ENCODE measurements at regions not wholly inside any gene's neighbourhood (a gene's known extent, or its start where the extent isn't known, plus 50 kb on each side); places are given as distances from the start of the nearest gene placed in this dataset.
"Not testable (repeated sequence)": the region's sequence is repeated elsewhere in the genome, so short reads cannot be mapped to it uniquely, and the experiment has no call there.

- no peak overlapping the region for H3K4me3 Mint-ChIP-seq
- peaks cover 40% of the 10 kb centered on the region for H3K4me1 Mint-ChIP-seq
- WGBS (ENCODE audit: insufficient coverage), result no CpG with 5 or more reads among the region's 5 CpGs
- no peaks in the 10 kb centered on the region for H3K9me3 ChIP-seq (replicated peaks in 1 of 2; ENCODE audit: control insufficient read depth in 1 of 2, insufficient read depth in 1 of 2, low read length in 2 of 2)
- no peak for TF ChIP-seq CTCF (IDR thresholded peaks at IDR 0.05)
- H3K27me3 Mint-ChIP-seq (ENCODE audit: low read depth in 3 of 3), result no peaks in the 10 kb centered on the region
- intact Hi-C loops (cut with micrococcal nuclease), result loop anchor here in 1 of 2 donors (10.0 kb wide), 1 partner anchor 546 kb away; the partner anchor contains the start of gene ABT1
- peaks cover 23 to 68% of the 10 kb centered on the region in 2 donors for H3K4me1 ChIP-seq (ENCODE audit: control insufficient read depth in 1 of 2, insufficient read depth in 2 of 2, low read length in 2 of 2)
- no peak overlapping the region for H3K4me3 ChIP-seq (replicated peaks in 1 of 3; ENCODE audit: low read depth in 2 of 3, low read length in 3 of 3)
- H3K36me3 ChIP-seq (replicated peaks in 1 of 2; ENCODE audit: control insufficient read depth in 1 of 2, insufficient read depth in 2 of 2, low read length in 2 of 2), result no peaks in the 10 kb centered on the region
- peaks cover 5 to 12% of the 10 kb centered on the region in 2 donors for H3K36me3 Mint-ChIP-seq
- no peaks in the 10 kb centered on the region for H3K27me3 ChIP-seq (ENCODE audit: control insufficient read depth in 2 of 2, insufficient read depth in 2 of 2, low read length in 2 of 2)
- H3K9me3 Mint-ChIP-seq, result peaks cover 0 to 1% (median 0%) of the 10 kb centered on the region in 7 donors
- no peak overlapping the region for H2AFZ ChIP-seq (ENCODE audit: insufficient read depth, low read depth, low read length, poor library complexity, severe bottlenecking)
- no peak overlapping the region for H3K9ac ChIP-seq (ENCODE audit: insufficient read depth, low read length, poor library complexity, severe bottlenecking)
- H3K27ac Mint-ChIP-seq, result peak overlapping the region in 1 of 7 donors; percentile 32
- no peak for DNase-seq
- H3K79me2 ChIP-seq (ENCODE audit: insufficient read depth, low read length), result peaks cover 60% of the 10 kb centered on the region
- H3K27ac ChIP-seq (ENCODE audit: low read depth in 1 of 2, low read length in 2 of 2), result no peak overlapping the region
- no peaks in the 10 kb centered on the region for H4K20me1 ChIP-seq (ENCODE audit: insufficient read depth, low read length)
- H3K4me2 ChIP-seq (replicated peaks; ENCODE audit: extremely low read depth, low read length, poor library complexity, severe bottlenecking), result no peak overlapping the region
Observed at GRCh38 chr6:27140999-27141528, 106.4 kb upstream of the PRSS16 start.

GRCh38 chr6:27141529-27142015, 105.9 kb upstream of the PRSS16 start:
- no peak overlapping the region for H3K4me2 ChIP-seq (replicated peaks; ENCODE audit: extremely low read depth, low read length, poor library complexity, severe bottlenecking)
- no peak for DNase-seq
- H3K9ac ChIP-seq (ENCODE audit: insufficient read depth, low read length, poor library complexity, severe bottlenecking), result no peak overlapping the region
- H3K4me3 ChIP-seq (replicated peaks in 1 of 3; ENCODE audit: low read depth in 2 of 3, low read length in 3 of 3), result no peak overlapping the region
- no peaks in the 10 kb centered on the region for H3K9me3 ChIP-seq (replicated peaks in 1 of 2; ENCODE audit: control insufficient read depth in 1 of 2, insufficient read depth in 1 of 2, low read length in 2 of 2)
- H3K4me3 Mint-ChIP-seq, result no peak overlapping the region
- H3K36me3 Mint-ChIP-seq, result peaks cover 5 to 12% of the 10 kb centered on the region in 2 donors
- peaks cover 25 to 72% of the 10 kb centered on the region in 2 donors for H3K4me1 ChIP-seq (ENCODE audit: control insufficient read depth in 1 of 2, insufficient read depth in 2 of 2, low read length in 2 of 2)
- peaks cover 0 to 1% (median 0%) of the 10 kb centered on the region in 7 donors for H3K9me3 Mint-ChIP-seq
- H3K27me3 Mint-ChIP-seq (ENCODE audit: low read depth in 3 of 3), result no peaks in the 10 kb centered on the region
- H2AFZ ChIP-seq (ENCODE audit: insufficient read depth, low read depth, low read length, poor library complexity, severe bottlenecking), result no peak overlapping the region
- H4K20me1 ChIP-seq (ENCODE audit: insufficient read depth, low read length), result no peaks in the 10 kb centered on the region
- no peak overlapping the region for H3K27ac ChIP-seq (ENCODE audit: low read depth in 1 of 2, low read length in 2 of 2)
- intact Hi-C loops (cut with micrococcal nuclease), result loop anchor here in 1 of 2 donors (10.0 kb wide), 1 partner anchor 547 kb away; the partner anchor contains the start of gene ABT1
- no peak for TF ChIP-seq CTCF (IDR thresholded peaks at IDR 0.05)
- H3K79me2 ChIP-seq (ENCODE audit: insufficient read depth, low read length), result peaks cover 60% of the 10 kb centered on the region
- 83% methylated on average over 1 of the region's 3 CpGs for WGBS (ENCODE audit: insufficient coverage)
- no peaks in the 10 kb centered on the region for H3K27me3 ChIP-seq (ENCODE audit: control insufficient read depth in 2 of 2, insufficient read depth in 2 of 2, low read length in 2 of 2)
- peaks cover 40% of the 10 kb centered on the region for H3K4me1 Mint-ChIP-seq
- no peaks in the 10 kb centered on the region for H3K36me3 ChIP-seq (replicated peaks in 1 of 2; ENCODE audit: control insufficient read depth in 1 of 2, insufficient read depth in 2 of 2, low read length in 2 of 2)
- H3K27ac Mint-ChIP-seq, result no peak overlapping the region

GRCh38 chr6:27143020-27143388, 104.5 kb upstream of the PRSS16 start:
- WGBS (ENCODE audit: insufficient coverage), result no CpG with 5 or more reads among the region's 4 CpGs
- H3K27me3 ChIP-seq (ENCODE audit: control insufficient read depth in 2 of 2, insufficient read depth in 2 of 2, low read length in 2 of 2); H2AFZ ChIP-seq (ENCODE audit: insufficient read depth, low read depth, low read length, poor library complexity, severe bottlenecking); H3K4me3 ChIP-seq (replicated peaks in 1 of 3; ENCODE audit: low read depth in 2 of 3, low read length in 3 of 3); H3K4me2 ChIP-seq (replicated peaks; ENCODE audit: extremely low read depth, low read length, poor library complexity, severe bottlenecking); H4K20me1 ChIP-seq (ENCODE audit: insufficient read depth, low read length); H3K9me3 ChIP-seq (replicated peaks in 1 of 2; ENCODE audit: control insufficient read depth in 1 of 2, insufficient read depth in 1 of 2, low read length in 2 of 2); H3K36me3 ChIP-seq (replicated peaks in 1 of 2; ENCODE audit: control insufficient read depth in 1 of 2, insufficient read depth in 2 of 2, low read length in 2 of 2); H3K9me3 Mint-ChIP-seq; DNase-seq; H3K9ac ChIP-seq (ENCODE audit: insufficient read depth, low read length, poor library complexity, severe bottlenecking); H3K27ac Mint-ChIP-seq; H3K27me3 Mint-ChIP-seq (ENCODE audit: low read depth in 3 of 3); H3K4me3 Mint-ChIP-seq; H3K27ac ChIP-seq (ENCODE audit: low read depth in 1 of 2, low read length in 2 of 2): not testable (repeated sequence)
- H3K4me1 Mint-ChIP-seq, result peaks cover 33% of the 10 kb centered on the region
- intact Hi-C loops (cut with micrococcal nuclease), result loop anchor here in 1 of 2 donors (10.0 kb wide), 1 partner anchor 548 kb away; the partner anchor contains the start of gene ABT1
- Histone ChIP-seq H3K4me1 (ENCODE audit: control insufficient read depth in 1 of 2, insufficient read depth in 2 of 2, low read length in 2 of 2) (peaks cover 31 to 70% of the 10 kb centered on the region in 2 donors), H3K79me2 (ENCODE audit: insufficient read depth, low read length) (peaks cover 60% of the 10 kb centered on the region)
- H3K36me3 Mint-ChIP-seq, result peaks cover 5 to 12% of the 10 kb centered on the region in 2 donors
